Keratinocyte (primary cell): ENCODE measurements at regions not wholly inside any gene's neighbourhood (a gene's known extent, or its start where the extent isn't known, plus 50 kb on each side); places are given as distances from the start of the nearest gene placed in this dataset.

ENCODE experiments used
- DNase-seq: peaks from one replicate; pipeline ENCODE4 v3.0.0-alpha.2; 2011; ENCODE audit warnings: low read depth, missing footprints, low spot score
- FAIRE-seq: peaks from 2 replicates; lab custom pipeline; 2011; peaks lifted over from hg19 to GRCh38; lab: Jason Lieb, UNC
- H2AFZ ChIP-seq: 2 replicates; pipeline ENCODE4 v1.6.0; 2012; ENCODE audit warnings: low read length, control low read depth, inconsistent platforms; ENCODE audit not compliant: control insufficient read depth
- H3K27ac ChIP-seq: 2 replicates; pipeline ENCODE4 v1.5.1; 2011; ENCODE audit warnings: low read length; ENCODE audit not compliant: control insufficient read depth, insufficient read depth
- H3K27me3 ChIP-seq: 3 replicates; pipeline ENCODE4 v1.6.0; 2011; ENCODE audit warnings: low read length; ENCODE audit not compliant: control insufficient read depth, insufficient read depth; ENCODE audit errors: extremely low read depth
- H3K36me3 ChIP-seq, 2 experiments: 2 replicates in 1 of 2; 3 replicates in 1 of 2; pipeline ENCODE4 v1.5.1; 2011; ENCODE audit warnings: low read length in 2 of 2, mild to moderate bottlenecking in 1 of 2; ENCODE audit not compliant: control insufficient read depth in 2 of 2, insufficient read depth in 2 of 2; ENCODE audit errors: extremely low read depth in 1 of 2
- H3K4me1 ChIP-seq: 3 replicates; pipeline ENCODE4 v1.5.1; 2011; ENCODE audit warnings: low read length; ENCODE audit not compliant: control insufficient read depth, insufficient read depth; ENCODE audit errors: extremely low read depth
- H3K4me2 ChIP-seq: 3 replicates; pipeline ENCODE4 v1.6.0; 2011; ENCODE audit warnings: low read depth, low read length; ENCODE audit not compliant: control insufficient read depth, insufficient read depth; ENCODE audit errors: extremely low read depth
- H3K4me3 ChIP-seq, 3 experiments: fragments of 200-600 bp in 1 of 3; sonication (generic) in 1 of 3; 2 replicates in 2 of 3; 3 replicates in 1 of 3; pipeline ENCODE4 v1.5.1; 2011 to 2016; ENCODE audit warnings: low read length in 3 of 3, mild to moderate bottlenecking in 3 of 3, control low read depth in 2 of 3, inconsistent platforms in 1 of 3, low read depth in 1 of 3, mixed read lengths in 1 of 3, mixed run types in 1 of 3, moderate library complexity in 1 of 3; ENCODE audit not compliant: control insufficient read depth in 2 of 3, insufficient read depth in 2 of 3; ENCODE audit errors: extremely low read depth in 1 of 3
- H3K79me2 ChIP-seq: 2 replicates; pipeline ENCODE4 v1.6.0; 2012; ENCODE audit warnings: low read length; ENCODE audit not compliant: control insufficient read depth, insufficient read depth
- H3K9ac ChIP-seq: 3 replicates; pipeline ENCODE4 v1.6.0; 2011; ENCODE audit warnings: low read length; ENCODE audit not compliant: control insufficient read depth, insufficient read depth; ENCODE audit errors: extremely low read depth
- H3K9me1 ChIP-seq: 3 replicates; pipeline ENCODE4 v1.6.0; 2011; ENCODE audit warnings: low read length; ENCODE audit not compliant: control insufficient read depth, insufficient read depth; ENCODE audit errors: extremely low read depth
- H3K9me3 ChIP-seq: 2 replicates; pipeline ENCODE4 v1.5.1; 2012; ENCODE audit warnings: low read depth, low read length; ENCODE audit not compliant: control insufficient read depth
- H4K20me1 ChIP-seq: 3 replicates; pipeline ENCODE4 v1.6.0; 2011; ENCODE audit warnings: low read length; ENCODE audit not compliant: control insufficient read depth, insufficient read depth; ENCODE audit errors: extremely low read depth
- EZH2 ChIP-seq: IDR thresholded peaks from one replicate; pipeline ENCODE4 v1.6.1; 2012; ENCODE audit warnings: inconsistent platforms, mild to moderate bottlenecking, low read length, moderate library complexity
- dilution Hi-C: fragments of 300-500 bp; cut with MboI; formaldehyde crosslinking; loops from one replicate; pipeline ENCODE4 v1.7.0; 2020; ENCODE audit warnings: low sequenced_read_pairs; ENCODE audit not compliant: extremely low pct_ligation_motif_present
- TF ChIP-seq, protein P1 (sequence below), 3 experiments: IDR thresholded peaks in 1 of 3; conservative IDR thresholded peaks in 1 of 3; optimal IDR thresholded peaks in 1 of 3; 2 replicates in 2 of 3; 3 replicates in 1 of 3; pipeline versions ENCODE3 to v1.5.1; 2011; ENCODE audit warnings: low read length in 3 of 3, mild to moderate bottlenecking in 3 of 3, moderate library complexity in 2 of 3, control low read depth in 1 of 3, inconsistent platforms in 1 of 3; ENCODE audit not compliant: insufficient read depth in 2 of 3; ENCODE audit errors: extremely low read depth in 1 of 3

DNA sequence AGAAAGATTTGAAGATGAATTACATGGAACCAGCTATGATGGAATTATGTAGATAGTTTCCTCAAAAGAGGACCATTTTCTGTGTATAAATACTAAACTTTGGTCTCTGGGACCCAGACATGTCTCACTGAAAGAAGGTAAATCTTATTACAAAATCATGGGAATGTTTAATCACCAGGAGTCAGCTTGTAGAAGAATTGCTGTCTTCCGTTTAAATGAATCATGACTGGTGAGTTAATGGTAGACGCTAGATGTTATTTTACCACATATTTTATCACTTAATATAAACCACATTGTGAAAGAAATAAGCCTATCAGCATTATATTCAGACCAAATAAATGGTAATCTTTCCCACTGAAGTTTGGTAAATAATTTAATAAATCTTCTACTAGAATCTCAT, 322.3 kb upstream of the SUCLG2 start:
- dilution Hi-C loops, result no loop called here
- Histone ChIP-seq H3K27me3 (no peaks in the 10 kb centered on the region), H3K9me3 (no peaks in the 10 kb centered on the region), H3K79me2 (no peaks in the 10 kb centered on the region), H2AFZ (no peak overlapping the region), H4K20me1 (no peaks in the 10 kb centered on the region), H3K36me3 (no peaks in the 10 kb centered on the region), H3K4me3 (no peak overlapping the region), H3K9me1 (no peaks in the 10 kb centered on the region), H3K9ac (no peak overlapping the region), H3K27ac (no peak overlapping the region), H3K4me2 (no peak overlapping the region), H3K4me1 (no peaks in the 10 kb centered on the region)
- no peak for DNase-seq
- TF ChIP-seq, protein P1, sequence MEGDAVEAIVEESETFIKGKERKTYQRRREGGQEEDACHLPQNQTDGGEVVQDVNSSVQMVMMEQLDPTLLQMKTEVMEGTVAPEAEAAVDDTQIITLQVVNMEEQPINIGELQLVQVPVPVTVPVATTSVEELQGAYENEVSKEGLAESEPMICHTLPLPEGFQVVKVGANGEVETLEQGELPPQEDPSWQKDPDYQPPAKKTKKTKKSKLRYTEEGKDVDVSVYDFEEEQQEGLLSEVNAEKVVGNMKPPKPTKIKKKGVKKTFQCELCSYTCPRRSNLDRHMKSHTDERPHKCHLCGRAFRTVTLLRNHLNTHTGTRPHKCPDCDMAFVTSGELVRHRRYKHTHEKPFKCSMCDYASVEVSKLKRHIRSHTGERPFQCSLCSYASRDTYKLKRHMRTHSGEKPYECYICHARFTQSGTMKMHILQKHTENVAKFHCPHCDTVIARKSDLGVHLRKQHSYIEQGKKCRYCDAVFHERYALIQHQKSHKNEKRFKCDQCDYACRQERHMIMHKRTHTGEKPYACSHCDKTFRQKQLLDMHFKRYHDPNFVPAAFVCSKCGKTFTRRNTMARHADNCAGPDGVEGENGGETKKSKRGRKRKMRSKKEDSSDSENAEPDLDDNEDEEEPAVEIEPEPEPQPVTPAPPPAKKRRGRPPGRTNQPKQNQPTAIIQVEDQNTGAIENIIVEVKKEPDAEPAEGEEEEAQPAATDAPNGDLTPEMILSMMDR (optimal IDR thresholded peaks at IDR 0.05 in 1 of 3, IDR thresholded peaks at IDR 0.05 in 1 of 3, conservative IDR thresholded peaks at IDR 0.05 in 1 of 3; ENCODE audit: extremely low read depth in 1 of 3, insufficient read depth in 2 of 3, low read length in 3 of 3), result no peak
- TF ChIP-seq EZH2, result no peak
- FAIRE-seq, result no peak

DNA sequence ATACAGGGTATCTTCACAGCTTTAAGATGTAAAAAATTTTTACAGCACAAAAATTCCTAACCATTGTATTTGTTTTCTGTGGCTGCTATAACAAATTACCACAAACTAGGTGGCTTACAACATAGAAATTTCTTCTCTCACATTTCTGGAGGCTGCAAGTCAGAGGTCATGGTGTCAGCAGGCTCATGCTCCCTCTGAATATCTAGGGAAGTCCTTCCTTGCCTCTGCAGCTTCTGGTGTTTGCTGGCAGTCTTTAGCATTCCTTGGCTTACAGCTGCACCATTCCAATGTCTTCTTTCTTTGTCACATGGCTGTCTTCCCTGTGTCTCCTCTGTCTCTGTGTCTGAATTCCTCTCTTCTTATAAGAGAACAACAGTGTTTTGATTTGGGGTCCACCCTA, 310.2 kb upstream of the SUCLG2 start:
- Histone ChIP-seq H3K4me2 (no peak overlapping the region), H3K27me3 (no peaks in the 10 kb centered on the region), H4K20me1 (no peaks in the 10 kb centered on the region), H3K9me3 (no peaks in the 10 kb centered on the region), H3K4me1 (no peaks in the 10 kb centered on the region), H3K27ac (no peak overlapping the region), H3K9ac (no peak overlapping the region), H3K9me1 (no peaks in the 10 kb centered on the region), H2AFZ (no peak overlapping the region), H3K79me2 (no peaks in the 10 kb centered on the region), H3K36me3 (no peaks in the 10 kb centered on the region), H3K4me3 (no peak overlapping the region)
- DNase-seq (no peak), FAIRE-seq (no peak)
- dilution Hi-C loops, result no loop called here
- TF ChIP-seq, protein P1 (optimal IDR thresholded peaks at IDR 0.05 in 1 of 3, IDR thresholded peaks at IDR 0.05 in 1 of 3, conservative IDR thresholded peaks at IDR 0.05 in 1 of 3; ENCODE audit: extremely low read depth in 1 of 3, insufficient read depth in 2 of 3, low read length in 3 of 3), result no peak
- TF ChIP-seq EZH2, result no peak
